ENCODE measurements at regions not wholly inside any gene's neighbourhood (a gene's known extent, or its start where the extent isn't known, plus 50 kb on each side); places are given as distances from the start of the nearest gene placed in this dataset.

GRCh38 chr2:460861-461260 is 173.0 kb upstream of the ALKAL2 start:
- no peaks in the 10 kb centered on the region for H3K79me1 ChIP-seq (ENCODE audit: low read depth, low read length)
- H3K79me2 ChIP-seq (ENCODE audit: control insufficient read depth in 1 of 2, insufficient read depth in 2 of 2, low read length in 2 of 2), result no peaks in the 10 kb centered on the region
- H2BK5ac ChIP-seq (ENCODE audit: low read depth, low read length), result no peak overlapping the region
- ChIA-PET CTCF (ENCODE audit: partially characterized antibody) (no interaction called here), POLR2A (ENCODE audit: partially characterized antibody) (no interaction called here)
- 87% methylated on average over 6 of the region's 6 CpGs; no CpG with 5 or more reads in 1 of the 2 experiments for WGBS, 2 experiments (ENCODE audit: extremely low coverage in 1 of 2, insufficient coverage in 1 of 2, insufficient read length in 1 of 2, insufficient replicate concordance in 2 of 2, low coverage in 1 of 2, low lambda C conversion rate in 2 of 2, missing lambda C conversion rate in 1 of 2)
- H3K27ac ChIP-seq (ENCODE audit: low read depth, low read length), result no peak overlapping the region
- no peak overlapping the region for H3K56ac ChIP-seq (replicated peaks; ENCODE audit: insufficient read length, low read depth, low read length)
- DNase-seq (ENCODE audit: low read depth in 1 of 2, low spot score in 2 of 2) (no peak), FAIRE-seq (no peak)
- no peaks in the 10 kb centered on the region for H4K20me1 ChIP-seq (replicated peaks in 1 of 2; ENCODE audit: control insufficient read depth in 1 of 2, insufficient read depth in 2 of 2, low read length in 2 of 2)
- no peak overlapping the region for H2BK20ac ChIP-seq (ENCODE audit: low read length)
- H2AFZ ChIP-seq (ENCODE audit: low read length), result no peak overlapping the region
- H3K23me2 ChIP-seq (ENCODE audit: low read depth, low read length), result no peaks in the 10 kb centered on the region
- H3K18ac ChIP-seq (ENCODE audit: extremely low read depth, low read length), result no peak overlapping the region
- no peak overlapping the region for H4K91ac ChIP-seq (replicated peaks; ENCODE audit: insufficient read length, low read length)
- no peak overlapping the region for H2BK12ac ChIP-seq (ENCODE audit: low read depth, low read length)
- H2BK120ac ChIP-seq (replicated peaks; ENCODE audit: low read depth, low read length), result no peak overlapping the region
- no peak overlapping the region for H2BK15ac ChIP-seq (ENCODE audit: low read length)
- no peak overlapping the region for H3K4ac ChIP-seq (replicated peaks; ENCODE audit: insufficient read length, low read depth, low read length)
- no peak overlapping the region for H4K8ac ChIP-seq (ENCODE audit: extremely low read depth, insufficient read depth, low read length)
- no peak overlapping the region for H3K23ac ChIP-seq (ENCODE audit: insufficient read length)
- H3K9me3 ChIP-seq (ENCODE audit: insufficient read depth in 2 of 2, low read depth in 1 of 2, low read length in 1 of 2), result no peaks in the 10 kb centered on the region
- no peak overlapping the region for H3K9ac ChIP-seq (replicated peaks in 1 of 4; ENCODE audit: extremely low read depth in 1 of 4, low read depth in 3 of 4, low read length in 3 of 4)
- H3K36me3 ChIP-seq (ENCODE audit: control insufficient read depth in 2 of 4, insufficient read depth in 4 of 4, low read length in 3 of 4), result no peaks in the 10 kb centered on the region
- H3K4me3 ChIP-seq (ENCODE audit: extremely low read depth in 1 of 4, insufficient read depth in 2 of 4, low read depth in 3 of 4, low read length in 4 of 4), result no peak overlapping the region
- no peak overlapping the region for H3K14ac ChIP-seq (ENCODE audit: insufficient read length)
- H4K5ac ChIP-seq (ENCODE audit: insufficient read length, low read depth, low read length), result no peak overlapping the region
- H3K4me2 ChIP-seq (ENCODE audit: insufficient read depth in 1 of 2, low read depth in 2 of 2, low read length in 2 of 2), result no peak overlapping the region
- no peaks in the 10 kb centered on the region; a peak in 1 of 7 replicates for H3K27me3 ChIP-seq (replicated peaks in 1 of 4; ENCODE audit: control insufficient read depth in 3 of 4, extremely low read depth in 1 of 4, insufficient read depth in 3 of 4, low read length in 3 of 4)
- peaks cover 0 to 3% (median 0%) of the 10 kb centered on the region in 4 experiments; a peak in 2 of 7 replicates for H3K4me1 ChIP-seq (replicated peaks in 1 of 4; ENCODE audit: control insufficient read depth in 3 of 4, insufficient read depth in 4 of 4, low read length in 3 of 4)
- no peak overlapping the region for H2AK5ac ChIP-seq (ENCODE audit: low read depth, low read length)
- TF ChIP-seq ASH2L (IDR thresholded peaks at IDR 0.05; ENCODE audit: low read length), result no peak
- no peak for TF ChIP-seq ATF3 (IDR thresholded peaks at IDR 0.05; ENCODE audit: insufficient read depth, low read depth, low read length)
- no peak for TF ChIP-seq EZH2 (IDR thresholded peaks at IDR 0.05; ENCODE audit: low read depth, low read length, severe bottlenecking)
- TF ChIP-seq CEBPB (IDR thresholded peaks at IDR 0.05; ENCODE audit: low read depth, low read length), result no peak
- TF ChIP-seq RNF2 (IDR thresholded peaks at IDR 0.05; ENCODE audit: borderline replicate concordance, low read depth, low read length, missing control alignments, poor library complexity, severe bottlenecking), result no peak
- TF ChIP-seq SIX5 (IDR thresholded peaks at IDR 0.05; ENCODE audit: low read depth, low read length), result no peak
- TF ChIP-seq BACH1 (IDR thresholded peaks at IDR 0.05; ENCODE audit: low read length), result no peak
- TF ChIP-seq POU5F1 (IDR thresholded peaks at IDR 0.05; ENCODE audit: low read depth, low read length), result no peak
- no peak for TF ChIP-seq RAD21 (IDR thresholded peaks at IDR 0.05 in 1 of 2, conservative IDR thresholded peaks at IDR 0.05 in 1 of 2; ENCODE audit: low read depth in 2 of 2, low read length in 2 of 2)
